Fibroblast of skin of right quadriceps (primary cell): ENCODE measurements at regions not wholly inside any gene's neighbourhood (a gene's known extent, or its start where the extent isn't known, plus 50 kb on each side); places are given as distances from the start of the nearest gene placed in this dataset.

Experiments used
- DNase-seq: peaks from one replicate; pipeline ENCODE4 v3.0.0-alpha.2; 2013

DNA sequence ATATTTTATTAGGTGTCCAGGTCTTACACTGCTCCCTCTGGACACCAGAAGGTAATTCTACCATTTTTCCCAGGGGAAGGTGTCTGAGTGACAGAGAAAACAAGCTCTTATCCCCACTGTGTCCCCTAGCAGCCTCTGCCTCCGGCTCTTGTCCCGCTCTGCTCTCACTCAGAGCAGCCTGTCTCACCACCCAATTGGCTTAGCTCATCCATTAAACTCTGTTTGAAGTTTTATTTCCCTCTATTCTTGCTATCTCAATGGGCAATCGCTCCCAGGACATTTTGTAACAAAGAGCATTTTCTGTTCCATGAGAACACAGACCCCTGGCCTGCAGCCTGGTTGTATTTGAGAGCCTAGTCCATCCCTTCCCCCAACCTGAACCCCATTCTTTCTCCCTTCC, 90.6 kb upstream of the LDAH start:
- DNase-seq: no peak

- DNase-seq: no peak
Measured at GRCh38 chr2:20900052-20900636, 77.2 kb upstream of the LDAH start.

DNA sequence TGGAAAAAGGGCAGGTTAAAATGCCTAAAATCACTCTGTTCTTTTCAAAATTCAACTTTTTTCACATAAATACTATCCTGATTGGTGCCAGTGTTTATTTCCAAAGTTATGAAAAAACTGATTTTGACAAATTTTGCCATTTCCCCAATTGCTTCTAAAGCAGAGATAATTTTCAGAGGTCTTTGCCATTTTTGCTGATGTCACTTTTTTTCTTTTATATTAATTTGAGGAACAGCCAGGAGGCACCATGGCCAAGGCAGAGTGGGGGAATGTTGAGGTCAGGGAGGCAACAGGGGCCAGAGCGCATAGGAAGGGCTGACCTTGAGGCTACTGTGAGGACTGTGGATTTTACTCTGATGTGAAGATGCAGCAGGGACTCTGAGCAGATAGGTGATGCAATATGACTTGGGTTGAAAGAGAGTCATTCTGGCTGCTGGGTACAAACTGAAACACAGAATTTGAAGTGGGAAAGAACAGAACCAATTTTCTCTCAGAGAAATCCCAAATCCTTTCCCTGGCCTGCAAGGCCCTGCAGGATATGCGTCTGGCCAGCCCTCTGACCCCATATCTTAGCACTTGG, 75.1 kb upstream of the LDAH start:
- DNase-seq: no peak

GRCh38 chr2:20897047-20897446, 74.1 kb upstream of the LDAH start:
- no peak for DNase-seq

DNA sequence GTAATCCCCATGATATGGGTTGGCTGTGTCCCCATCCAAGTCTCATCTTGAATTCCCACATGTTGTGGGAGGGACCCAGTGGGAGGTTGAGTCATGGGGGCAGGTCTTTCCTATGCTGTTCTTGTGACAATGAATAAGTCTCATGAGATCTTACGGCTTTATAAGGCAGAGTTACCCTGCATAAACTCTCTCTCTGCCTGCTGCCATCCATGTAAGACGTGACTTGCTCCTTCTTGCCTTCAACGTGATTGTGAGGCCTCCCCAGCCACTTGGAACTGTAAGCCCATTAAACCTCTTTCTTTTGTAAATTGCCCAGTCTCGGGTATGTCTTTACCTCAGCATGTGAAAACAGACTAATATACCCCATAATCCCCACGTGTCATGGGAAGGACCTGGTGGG, 61.9 kb upstream of the LDAH start:
- no peak for DNase-seq

- no peak for DNase-seq
Measured at GRCh38 chr2:20882466-20883170, 59.7 kb upstream of the LDAH start.

- no peak for DNase-seq
Measured at GRCh38 chr2:20880221-20880771, 57.4 kb upstream of the LDAH start.

DNA sequence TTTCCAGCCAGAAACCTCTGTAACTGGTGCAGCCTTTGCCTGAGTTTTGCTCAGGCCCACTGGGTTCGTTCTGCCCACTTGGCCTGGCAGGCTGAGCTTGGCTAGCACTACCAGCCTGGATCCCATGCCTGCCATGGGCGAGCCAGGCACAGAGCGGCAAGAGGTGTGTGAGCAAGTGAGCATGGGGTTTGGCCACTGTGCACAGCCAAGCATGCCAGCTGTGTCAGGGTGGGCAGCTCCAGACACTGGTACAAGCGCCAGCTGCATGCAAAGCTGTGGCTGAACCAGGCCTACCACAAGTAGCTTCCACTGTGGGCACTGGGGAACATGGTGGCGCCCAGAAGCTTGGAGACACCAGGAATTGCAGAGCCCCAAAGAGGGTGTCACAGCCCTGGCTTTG, 56.3 kb upstream of the LDAH start:
- no peak for DNase-seq

- no peak for DNase-seq
Measured at GRCh38 chr2:20877960-20878359, 55.1 kb upstream of the LDAH start.
